ENCODE measurements at regions not wholly inside any gene's neighbourhood (a gene's known extent, or its start where the extent isn't known, plus 50 kb on each side); places are given as distances from the start of the nearest gene placed in this dataset.

- Histone ChIP-seq H3K9me3 (ENCODE audit: control insufficient read depth, insufficient read depth, low read length) (no peaks in the 10 kb centered on the region; the same call in 1 of the 2 replicates), H3K27me3 (ENCODE audit: control insufficient read depth, insufficient read depth, low read length) (no peaks in the 10 kb centered on the region), H3K4me3 (ENCODE audit: low read depth, low read length) (no peak overlapping the region), H3K27ac (ENCODE audit: low read depth, low read length) (no peak overlapping the region)
- DNase-seq (ENCODE audit: low read depth, low spot score): no peak
- POLR2A ChIA-PET: no interaction called here
- TF ChIP-seq CTCF (IDR thresholded peaks at IDR 0.05; ENCODE audit: low read depth, low read length): no peak
- CTCF ChIA-PET: no interaction called here
These were observed 87.3 kb upstream of the CACUL1 start for GRCh38 chr10:118841881-118842605.

GRCh38 chr10:118842843-118843624 lies 88.3 kb upstream of the CACUL1 start:
- POLR2A ChIA-PET: no interaction called here
- CTCF ChIA-PET: no interaction called here
- no peaks in the 10 kb centered on the region; the same call in 1 of the 2 replicates for H3K9me3 ChIP-seq (ENCODE audit: control insufficient read depth, insufficient read depth, low read length)
- H3K4me3 ChIP-seq (ENCODE audit: low read depth, low read length): no peak overlapping the region
- H3K27me3 ChIP-seq (ENCODE audit: control insufficient read depth, insufficient read depth, low read length): no peaks in the 10 kb centered on the region
- DNase-seq (ENCODE audit: low read depth, low spot score): no peak
- no peak overlapping the region for H3K27ac ChIP-seq (ENCODE audit: low read depth, low read length)
- TF ChIP-seq CTCF (IDR thresholded peaks at IDR 0.05; ENCODE audit: low read depth, low read length): no peak

GRCh38 chr10:118843647-118844265 lies 89.0 kb upstream of the CACUL1 start:
- no peak for TF ChIP-seq CTCF (IDR thresholded peaks at IDR 0.05; ENCODE audit: low read depth, low read length)
- H3K27me3 ChIP-seq (ENCODE audit: control insufficient read depth, insufficient read depth, low read length): no peaks in the 10 kb centered on the region
- DNase-seq (ENCODE audit: low read depth, low spot score): no peak
- no peak overlapping the region for H3K4me3 ChIP-seq (ENCODE audit: low read depth, low read length)
- H3K27ac ChIP-seq (ENCODE audit: low read depth, low read length): no peak overlapping the region
- ChIA-PET CTCF (interaction anchor here (0.6 kb wide), 1 partner anchor 90 kb away, joined by 3 read pairs; no protein-coding TSS in a partner anchor), POLR2A (no interaction called here)
- no peaks in the 10 kb centered on the region; the same call in 1 of the 2 replicates for H3K9me3 ChIP-seq (ENCODE audit: control insufficient read depth, insufficient read depth, low read length)

GRCh38 chr10:118844731-118845521 lies 90.2 kb upstream of the CACUL1 start:
- ChIA-PET CTCF (no interaction called here), POLR2A (interaction anchor here (0.5 kb wide), 1 partner anchor 463 kb away, joined by 3 read pairs; no protein-coding TSS in a partner anchor)
- no peaks in the 10 kb centered on the region for H3K27me3 ChIP-seq (ENCODE audit: control insufficient read depth, insufficient read depth, low read length)
- H3K9me3 ChIP-seq (ENCODE audit: control insufficient read depth, insufficient read depth, low read length): no peaks in the 10 kb centered on the region; the same call in 1 of the 2 replicates
- H3K4me3 ChIP-seq (ENCODE audit: low read depth, low read length): no peak overlapping the region
- no peak for TF ChIP-seq CTCF (IDR thresholded peaks at IDR 0.05; ENCODE audit: low read depth, low read length)
- DNase-seq (ENCODE audit: low read depth, low spot score): no peak
- H3K27ac ChIP-seq (ENCODE audit: low read depth, low read length): no peak overlapping the region

Measured in AG04450 (cell line).